SHP77 treated with DMSO at 0.1 percent for 48 hours (cell line): ENCODE measurements at regions not wholly inside any gene's neighbourhood (a gene's known extent, or its start where the extent isn't known, plus 50 kb on each side); places are given as distances from the start of the nearest gene placed in this dataset.

Experiments
- DNase-seq: peaks from one replicate; lab custom pipeline; 2025; lab: John Stamatoyannopoulos, UW

- no peak for DNase-seq
Observed at GRCh38 chr2:196439760-196440159, 199.8 kb upstream of the CCDC150 start.

- no peak for DNase-seq
Observed at GRCh38 chr2:196440413-196440812, 199.1 kb upstream of the CCDC150 start.

- no peak for DNase-seq
Observed at GRCh38 chr2:196441527-196441926, 198.0 kb upstream of the CCDC150 start.

- DNase-seq = no peak
Observed at GRCh38 chr2:196442211-196442610, 197.3 kb upstream of the CCDC150 start.

- DNase-seq = no peak
Observed at GRCh38 chr2:196444442-196444841, 195.1 kb upstream of the CCDC150 start.

- no peak for DNase-seq
Observed at GRCh38 chr2:196445991-196446390, 193.5 kb upstream of the CCDC150 start.

- DNase-seq = no peak
Observed at GRCh38 chr2:196448407-196449079, 191.0 kb upstream of the CCDC150 start.

- DNase-seq = no peak
Observed at GRCh38 chr2:196449083-196449482, 190.4 kb upstream of the CCDC150 start.

- no peak for DNase-seq
Observed at GRCh38 chr2:196452758-196453157, 186.8 kb upstream of the CCDC150 start.

GRCh38 chr2:196453613-196454047 lies 185.9 kb upstream of the CCDC150 start:
- no peak for DNase-seq

GRCh38 chr2:196454492-196454891 lies 185.0 kb upstream of the CCDC150 start:
- DNase-seq = no peak

GRCh38 chr2:196459539-196459938 lies 180.0 kb upstream of the CCDC150 start:
- no peak for DNase-seq

GRCh38 chr2:196463706-196464105 lies 175.8 kb upstream of the CCDC150 start:
- DNase-seq = no peak

- no peak for DNase-seq
Observed at GRCh38 chr2:196464311-196464710, 175.2 kb upstream of the CCDC150 start.

- no peak for DNase-seq
Observed at GRCh38 chr2:196466581-196466980, 172.9 kb upstream of the CCDC150 start.

- DNase-seq = no peak
Observed at GRCh38 chr2:196468394-196468793, 171.1 kb upstream of the CCDC150 start.

GRCh38 chr2:196473617-196474016 lies 165.9 kb upstream of the CCDC150 start:
- no peak for DNase-seq

GRCh38 chr2:196475611-196476010 lies 163.9 kb upstream of the CCDC150 start:
- DNase-seq = no peak

- no peak for DNase-seq
Observed at GRCh38 chr2:196478588-196478987, 160.9 kb upstream of the CCDC150 start.

GRCh38 chr2:196479350-196479749 lies 160.2 kb upstream of the CCDC150 start:
- no peak for DNase-seq

GRCh38 chr2:196480653-196481323 lies 158.7 kb upstream of the CCDC150 start:
- no peak for DNase-seq

GRCh38 chr2:196481324-196481697 lies 158.2 kb upstream of the CCDC150 start:
- no peak for DNase-seq

GRCh38 chr2:196482119-196483065 lies 157.1 kb upstream of the CCDC150 start:
- no peak for DNase-seq
